ENCODE measurements at regions not wholly inside any gene's neighbourhood (a gene's known extent, or its start where the extent isn't known, plus 50 kb on each side); places are given as distances from the start of the nearest gene placed in this dataset.

DNA sequence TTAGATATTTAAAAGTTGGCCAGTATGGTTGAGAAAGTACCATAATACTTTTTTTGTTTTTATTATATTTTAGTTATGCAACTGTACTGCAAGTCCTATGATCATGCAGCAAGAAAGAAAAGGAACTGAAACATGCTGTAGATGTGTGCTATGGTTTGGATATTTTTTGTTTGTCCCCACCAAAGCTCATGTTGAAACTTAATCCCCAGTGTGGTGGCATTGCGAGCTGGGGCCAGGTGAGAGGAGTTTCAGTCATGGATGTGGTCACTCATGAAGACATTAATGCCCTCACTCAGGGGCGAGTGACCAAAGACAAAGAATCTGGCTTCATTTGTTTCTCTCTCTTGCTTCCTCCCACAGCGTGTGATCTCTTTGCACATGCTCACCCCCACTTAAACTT lies 393.9 kb downstream of the PAX1 start:
- Histone ChIP-seq H2AFZ (ENCODE audit: control insufficient read depth, low read length) (no peak overlapping the region), H3K4me2 (ENCODE audit: control insufficient read depth, extremely low read depth, insufficient read depth, low read depth, low read length) (no peak overlapping the region), H3K4me3 (ENCODE audit: control insufficient read depth in 2 of 3, extremely low read depth in 1 of 3, insufficient read depth in 2 of 3, low read depth in 1 of 3, low read length in 3 of 3) (no peak overlapping the region), H3K9me3 (ENCODE audit: control insufficient read depth, low read depth, low read length) (no peaks in the 10 kb centered on the region), H4K20me1 (ENCODE audit: control insufficient read depth, extremely low read depth, insufficient read depth, low read length) (no peaks in the 10 kb centered on the region), H3K9me1 (ENCODE audit: control insufficient read depth, extremely low read depth, insufficient read depth, low read length) (no peaks in the 10 kb centered on the region), H3K36me3 (ENCODE audit: control insufficient read depth in 2 of 2, extremely low read depth in 1 of 2, insufficient read depth in 2 of 2, low read length in 2 of 2) (no peaks in the 10 kb centered on the region), H3K27ac (ENCODE audit: control insufficient read depth, insufficient read depth, low read length) (no peak overlapping the region), H3K4me1 (ENCODE audit: control insufficient read depth, extremely low read depth, insufficient read depth, low read length) (no peaks in the 10 kb centered on the region), H3K9ac (ENCODE audit: control insufficient read depth, extremely low read depth, insufficient read depth, low read length) (no peak overlapping the region), H3K79me2 (ENCODE audit: control insufficient read depth, insufficient read depth, low read length) (no peaks in the 10 kb centered on the region), H3K27me3 (ENCODE audit: control insufficient read depth, extremely low read depth, insufficient read depth, low read length) (no peaks in the 10 kb centered on the region)
- TF ChIP-seq, protein P1, sequence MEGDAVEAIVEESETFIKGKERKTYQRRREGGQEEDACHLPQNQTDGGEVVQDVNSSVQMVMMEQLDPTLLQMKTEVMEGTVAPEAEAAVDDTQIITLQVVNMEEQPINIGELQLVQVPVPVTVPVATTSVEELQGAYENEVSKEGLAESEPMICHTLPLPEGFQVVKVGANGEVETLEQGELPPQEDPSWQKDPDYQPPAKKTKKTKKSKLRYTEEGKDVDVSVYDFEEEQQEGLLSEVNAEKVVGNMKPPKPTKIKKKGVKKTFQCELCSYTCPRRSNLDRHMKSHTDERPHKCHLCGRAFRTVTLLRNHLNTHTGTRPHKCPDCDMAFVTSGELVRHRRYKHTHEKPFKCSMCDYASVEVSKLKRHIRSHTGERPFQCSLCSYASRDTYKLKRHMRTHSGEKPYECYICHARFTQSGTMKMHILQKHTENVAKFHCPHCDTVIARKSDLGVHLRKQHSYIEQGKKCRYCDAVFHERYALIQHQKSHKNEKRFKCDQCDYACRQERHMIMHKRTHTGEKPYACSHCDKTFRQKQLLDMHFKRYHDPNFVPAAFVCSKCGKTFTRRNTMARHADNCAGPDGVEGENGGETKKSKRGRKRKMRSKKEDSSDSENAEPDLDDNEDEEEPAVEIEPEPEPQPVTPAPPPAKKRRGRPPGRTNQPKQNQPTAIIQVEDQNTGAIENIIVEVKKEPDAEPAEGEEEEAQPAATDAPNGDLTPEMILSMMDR (optimal IDR thresholded peaks at IDR 0.05 in 1 of 3, IDR thresholded peaks at IDR 0.05 in 1 of 3, conservative IDR thresholded peaks at IDR 0.05 in 1 of 3; ENCODE audit: extremely low read depth in 1 of 3, insufficient read depth in 2 of 3, low read length in 3 of 3): no peak
- TF ChIP-seq EZH2 (IDR thresholded peaks at IDR 0.05; ENCODE audit: low read length): no peak
- no peak for DNase-seq (ENCODE audit: low read depth, low spot score)
- dilution Hi-C loops (cut with MboI; ENCODE audit: extremely low pct_ligation_motif_present, low sequenced_read_pairs): no loop called here
- FAIRE-seq: no peak

DNA sequence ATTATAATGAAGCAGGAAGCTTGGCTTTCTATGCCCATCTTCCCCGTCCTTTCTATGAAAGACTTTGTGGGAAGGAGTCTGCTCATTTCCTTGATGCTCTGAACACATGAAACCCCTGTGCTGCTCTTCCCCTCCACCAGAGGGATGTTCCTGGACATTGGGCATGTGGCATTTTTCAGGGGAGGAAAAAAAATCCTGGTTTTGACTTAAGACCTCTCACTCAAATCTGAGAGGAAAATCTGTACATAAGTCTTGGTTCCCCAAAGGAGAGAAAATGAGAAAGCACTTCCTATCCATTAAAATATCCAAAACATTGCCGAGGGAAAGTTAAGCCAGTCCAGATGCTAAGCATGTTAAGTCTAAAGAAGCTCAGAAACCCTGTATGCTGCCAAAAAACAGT lies 393.0 kb downstream of the PAX1 start:
- DNase-seq (ENCODE audit: low read depth, low spot score) (no peak), FAIRE-seq (no peak)
- Histone ChIP-seq H3K9me3 (ENCODE audit: control insufficient read depth, low read depth, low read length) (no peaks in the 10 kb centered on the region), H3K4me1 (ENCODE audit: control insufficient read depth, extremely low read depth, insufficient read depth, low read length) (no peaks in the 10 kb centered on the region), H3K36me3 (ENCODE audit: control insufficient read depth in 2 of 2, extremely low read depth in 1 of 2, insufficient read depth in 2 of 2, low read length in 2 of 2) (no peaks in the 10 kb centered on the region), H3K9ac (ENCODE audit: control insufficient read depth, extremely low read depth, insufficient read depth, low read length) (no peak overlapping the region), H3K27me3 (ENCODE audit: control insufficient read depth, extremely low read depth, insufficient read depth, low read length) (no peaks in the 10 kb centered on the region), H3K9me1 (ENCODE audit: control insufficient read depth, extremely low read depth, insufficient read depth, low read length) (no peaks in the 10 kb centered on the region), H3K4me2 (ENCODE audit: control insufficient read depth, extremely low read depth, insufficient read depth, low read depth, low read length) (no peak overlapping the region), H3K27ac (ENCODE audit: control insufficient read depth, insufficient read depth, low read length) (no peak overlapping the region), H4K20me1 (ENCODE audit: control insufficient read depth, extremely low read depth, insufficient read depth, low read length) (no peaks in the 10 kb centered on the region), H3K4me3 (ENCODE audit: control insufficient read depth in 2 of 3, extremely low read depth in 1 of 3, insufficient read depth in 2 of 3, low read depth in 1 of 3, low read length in 3 of 3) (no peak overlapping the region), H3K79me2 (ENCODE audit: control insufficient read depth, insufficient read depth, low read length) (no peaks in the 10 kb centered on the region), H2AFZ (ENCODE audit: control insufficient read depth, low read length) (no peak overlapping the region)
- no peak for TF ChIP-seq EZH2 (IDR thresholded peaks at IDR 0.05; ENCODE audit: low read length)
- TF ChIP-seq, protein P1 (optimal IDR thresholded peaks at IDR 0.05 in 1 of 3, IDR thresholded peaks at IDR 0.05 in 1 of 3, conservative IDR thresholded peaks at IDR 0.05 in 1 of 3; ENCODE audit: extremely low read depth in 1 of 3, insufficient read depth in 2 of 3, low read length in 3 of 3): no peak
- dilution Hi-C loops (cut with MboI; ENCODE audit: extremely low pct_ligation_motif_present, low sequenced_read_pairs): no loop called here
